Epithelial cell of proximal tubule (primary cell): ENCODE measurements at regions not wholly inside any gene's neighbourhood (a gene's known extent, or its start where the extent isn't known, plus 50 kb on each side); places are given as distances from the start of the nearest gene placed in this dataset.
A peak's percentile ranks its signal among the peaks of the same experiment; 100 is the strongest.

ENCODE experiments used
- DNase-seq: peaks from one replicate; pipeline ENCODE4 v3.0.0-alpha.2; 2011; ENCODE audit warnings: low read depth
- H3K4me3 ChIP-seq: 2 replicates; pipeline ENCODE4 v1.5.1; 2011; ENCODE audit warnings: low read depth, mild to moderate bottlenecking, low read length
- TF ChIP-seq, protein P1 (sequence below): conservative IDR thresholded peaks from 2 replicates; pipeline ENCODE4 v1.5.1; 2012; ENCODE audit warnings: low read depth, mild to moderate bottlenecking, low read length

DNA sequence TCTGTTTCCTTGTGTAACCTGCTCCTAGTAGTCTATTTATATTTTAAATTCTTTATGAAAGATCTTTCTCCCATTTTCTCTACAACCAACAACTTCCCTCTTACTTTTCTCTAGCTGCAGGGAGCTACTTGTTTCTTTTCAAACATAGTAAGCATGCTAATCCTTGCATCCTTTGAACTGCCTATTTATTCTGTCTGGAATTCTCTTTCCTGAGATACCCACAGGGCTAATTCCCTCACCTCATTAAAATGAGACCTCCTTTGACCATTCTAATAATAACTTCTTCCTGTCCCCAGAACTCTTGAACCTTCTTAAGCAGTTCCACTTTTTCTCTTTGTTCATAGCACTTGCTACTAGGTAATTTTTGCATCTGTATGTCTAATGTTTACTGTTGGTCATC is 620.6 kb upstream of the CDH18 start:
- H3K4me3 ChIP-seq, result no peak overlapping the region
- TF ChIP-seq, protein P1, sequence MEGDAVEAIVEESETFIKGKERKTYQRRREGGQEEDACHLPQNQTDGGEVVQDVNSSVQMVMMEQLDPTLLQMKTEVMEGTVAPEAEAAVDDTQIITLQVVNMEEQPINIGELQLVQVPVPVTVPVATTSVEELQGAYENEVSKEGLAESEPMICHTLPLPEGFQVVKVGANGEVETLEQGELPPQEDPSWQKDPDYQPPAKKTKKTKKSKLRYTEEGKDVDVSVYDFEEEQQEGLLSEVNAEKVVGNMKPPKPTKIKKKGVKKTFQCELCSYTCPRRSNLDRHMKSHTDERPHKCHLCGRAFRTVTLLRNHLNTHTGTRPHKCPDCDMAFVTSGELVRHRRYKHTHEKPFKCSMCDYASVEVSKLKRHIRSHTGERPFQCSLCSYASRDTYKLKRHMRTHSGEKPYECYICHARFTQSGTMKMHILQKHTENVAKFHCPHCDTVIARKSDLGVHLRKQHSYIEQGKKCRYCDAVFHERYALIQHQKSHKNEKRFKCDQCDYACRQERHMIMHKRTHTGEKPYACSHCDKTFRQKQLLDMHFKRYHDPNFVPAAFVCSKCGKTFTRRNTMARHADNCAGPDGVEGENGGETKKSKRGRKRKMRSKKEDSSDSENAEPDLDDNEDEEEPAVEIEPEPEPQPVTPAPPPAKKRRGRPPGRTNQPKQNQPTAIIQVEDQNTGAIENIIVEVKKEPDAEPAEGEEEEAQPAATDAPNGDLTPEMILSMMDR, result no peak
- DNase-seq, result no peak

DNA sequence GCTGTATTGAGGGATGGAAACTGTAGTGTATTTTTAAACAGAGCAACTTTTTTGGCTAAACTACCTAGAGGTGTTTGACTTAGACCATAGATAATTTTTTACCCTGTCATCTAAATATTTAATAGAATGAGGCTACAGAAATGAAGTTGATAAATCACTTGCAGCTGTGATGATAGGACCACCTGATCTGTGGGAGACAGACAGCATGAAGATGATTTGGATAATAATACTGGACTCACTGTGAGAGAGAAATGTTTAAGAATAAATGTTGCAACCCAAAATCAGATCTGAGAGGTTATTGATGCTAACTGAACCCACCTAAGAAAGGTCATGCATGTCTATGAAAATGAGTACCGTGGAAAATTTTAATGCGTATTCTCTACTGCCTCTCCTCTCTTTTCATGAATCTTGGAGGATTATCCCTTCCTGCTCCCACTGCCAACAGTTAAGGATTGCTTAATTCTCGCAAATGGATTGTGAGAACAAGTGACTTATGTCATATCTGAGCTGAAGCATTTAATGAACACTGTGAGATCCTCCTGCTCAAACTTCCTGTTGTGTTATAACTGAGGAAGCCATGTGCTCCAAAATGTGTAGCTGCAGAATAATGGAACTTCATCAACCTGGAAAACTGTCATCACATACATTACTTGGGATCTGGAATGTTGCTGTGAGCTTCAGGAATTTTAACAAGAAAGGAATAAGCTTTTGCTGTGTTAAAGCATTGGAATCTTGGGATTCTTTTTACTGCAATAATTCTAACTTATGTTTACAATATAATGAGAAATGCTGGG is 617.9 kb upstream of the CDH18 start:
- no peak overlapping the region for H3K4me3 ChIP-seq
- TF ChIP-seq, protein P1, result no peak
- no peak for DNase-seq

DNA sequence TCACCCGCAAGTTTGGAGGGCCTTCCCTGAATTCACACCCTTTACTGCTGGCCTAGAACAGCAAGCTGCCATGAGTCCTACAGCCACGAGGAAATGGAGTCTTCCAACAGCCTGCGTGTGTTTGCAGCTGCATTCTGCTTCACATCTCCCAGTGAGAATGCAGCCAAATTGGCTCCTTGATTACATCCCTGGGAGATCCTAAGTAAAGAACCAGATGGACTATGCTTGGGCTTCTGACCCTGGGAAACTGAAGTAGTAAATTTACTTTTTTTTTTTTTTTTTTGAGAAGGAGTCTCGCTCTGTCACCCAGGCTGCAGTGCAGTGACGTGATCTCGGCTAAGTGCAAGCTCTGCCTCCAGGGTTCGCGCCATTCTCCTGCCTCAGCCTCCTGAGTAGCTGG is 617.0 kb upstream of the CDH18 start:
- TF ChIP-seq, protein P1, result no peak
- no peak overlapping the region for H3K4me3 ChIP-seq
- DNase-seq, result no peak

DNA sequence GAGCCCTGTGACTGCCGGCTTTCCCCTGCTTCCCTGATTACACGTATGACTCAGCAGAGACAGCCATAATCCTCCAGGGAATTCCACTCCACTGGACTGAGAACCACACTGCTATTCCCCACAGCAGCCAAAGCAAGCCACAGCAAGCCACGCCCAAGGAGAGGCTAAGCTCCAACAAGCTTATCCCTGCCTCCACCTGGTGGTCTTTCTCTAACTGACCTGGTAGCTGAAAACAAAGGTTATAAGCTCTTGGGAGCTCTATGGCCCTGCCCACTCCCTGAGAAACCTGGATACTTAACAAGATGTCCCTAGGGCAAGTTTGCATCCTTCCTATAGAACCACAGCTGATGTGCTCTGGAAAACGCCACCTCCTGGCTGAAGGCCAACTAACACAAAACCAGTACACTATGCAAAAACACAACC is 613.7 kb upstream of the CDH18 start:
- DNase-seq, result peak; percentile 12
- H3K4me3 ChIP-seq, result no peak overlapping the region
- TF ChIP-seq, protein P1, result no peak

DNA sequence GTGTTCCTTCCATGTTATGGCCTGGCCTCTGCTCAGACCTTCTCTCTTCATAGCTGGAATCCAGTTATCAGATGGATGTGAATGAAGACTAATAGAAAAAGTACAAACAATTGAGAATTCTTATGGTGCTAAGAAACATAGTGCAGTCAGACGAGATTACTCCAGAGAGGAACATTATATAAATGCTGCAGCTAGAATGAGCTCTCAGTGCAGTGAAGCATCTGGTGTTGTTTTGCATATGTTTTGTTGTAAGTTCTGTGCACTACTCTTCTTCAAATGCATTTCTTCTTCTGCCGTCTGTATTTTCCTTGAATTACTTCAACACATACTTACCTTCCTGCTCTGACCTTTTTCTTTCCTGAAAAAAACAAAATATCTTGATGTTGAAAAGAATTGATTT is 602.4 kb upstream of the CDH18 start:
- no peak overlapping the region for H3K4me3 ChIP-seq
- DNase-seq, result no peak
- TF ChIP-seq, protein P1, result no peak

DNA sequence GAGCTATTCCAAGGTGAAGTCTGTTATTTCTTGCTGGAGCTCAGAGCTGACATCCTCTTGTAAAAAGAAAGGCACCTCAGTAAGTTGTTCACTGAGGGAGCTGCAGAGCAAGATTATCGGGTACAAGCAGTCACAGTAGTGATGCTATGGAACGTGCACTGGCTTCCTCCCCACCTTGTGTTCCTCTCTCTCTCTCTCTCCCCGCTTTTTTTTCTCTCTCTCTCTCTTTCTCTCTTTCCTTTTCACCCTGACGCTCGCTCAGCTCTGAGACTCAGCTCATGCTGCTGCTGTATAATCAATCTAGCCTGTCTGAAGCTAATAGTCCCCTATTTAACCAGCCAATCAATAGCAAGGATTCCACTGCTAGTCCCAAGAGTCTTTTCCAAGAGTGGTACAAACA is 587.6 kb upstream of the CDH18 start:
- TF ChIP-seq, protein P1, result no peak
- no peak for DNase-seq
- no peak overlapping the region for H3K4me3 ChIP-seq

DNA sequence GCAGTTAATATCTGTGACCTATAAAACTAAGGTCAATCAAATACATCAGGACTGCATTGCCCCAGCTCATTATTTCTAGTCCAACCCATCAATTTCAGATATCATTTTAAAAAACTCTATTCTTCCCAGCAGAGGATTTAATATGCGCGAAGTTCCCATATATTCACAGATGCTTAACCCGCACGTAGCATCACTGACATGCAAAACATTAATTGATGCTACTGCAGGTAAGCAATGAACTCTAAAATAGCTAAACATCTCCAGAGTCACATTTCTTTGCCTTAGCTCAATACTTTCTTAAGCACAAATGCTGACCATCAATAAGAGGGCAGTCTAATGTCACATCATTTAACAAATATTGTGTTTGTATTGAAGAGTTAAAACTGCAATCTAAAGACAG is 586.6 kb upstream of the CDH18 start:
- TF ChIP-seq, protein P1, result no peak
- no peak for DNase-seq
- no peak overlapping the region for H3K4me3 ChIP-seq
